ENCODE measurements at regions not wholly inside any gene's neighbourhood (a gene's known extent, or its start where the extent isn't known, plus 50 kb on each side); places are given as distances from the start of the nearest gene placed in this dataset.

DNA sequence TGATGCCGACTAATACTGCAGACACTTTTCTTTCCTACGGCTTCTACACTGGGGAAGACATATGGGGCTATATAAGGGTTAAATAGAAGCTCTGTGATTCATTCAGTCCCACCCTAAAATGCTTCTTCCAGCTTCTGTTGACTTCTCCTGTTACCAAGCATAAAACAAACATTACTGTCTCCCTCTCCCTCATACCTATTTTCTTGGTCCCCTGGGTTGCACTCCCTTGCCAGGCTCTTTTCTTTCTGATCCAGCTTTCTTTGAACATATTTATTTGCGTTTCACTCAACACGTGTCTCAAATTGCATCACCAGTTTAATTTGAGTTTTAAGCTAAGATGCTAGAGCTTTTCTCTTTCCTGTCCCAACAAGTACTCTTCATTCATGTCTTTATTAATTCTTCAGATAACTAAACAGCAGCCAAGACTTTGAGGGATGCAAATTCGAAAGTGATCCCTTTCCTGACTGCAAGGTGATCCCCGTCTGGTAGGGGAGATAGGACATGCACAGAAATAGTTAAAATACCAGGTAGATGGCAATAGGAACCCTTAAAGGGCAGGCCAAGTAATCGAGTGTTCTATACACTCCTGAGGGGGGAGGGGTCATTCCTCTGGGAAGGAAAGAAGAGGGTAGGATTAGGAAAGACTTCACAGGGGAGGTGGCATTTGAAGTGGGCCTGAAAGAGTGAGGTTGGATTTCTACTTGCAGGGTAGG, 198.6 kb upstream of the BCL6 start:
- intact Hi-C loops (cut with micrococcal nuclease) = no loop called here
- no peak for DNase-seq
- ATAC-seq = no peak

DNA sequence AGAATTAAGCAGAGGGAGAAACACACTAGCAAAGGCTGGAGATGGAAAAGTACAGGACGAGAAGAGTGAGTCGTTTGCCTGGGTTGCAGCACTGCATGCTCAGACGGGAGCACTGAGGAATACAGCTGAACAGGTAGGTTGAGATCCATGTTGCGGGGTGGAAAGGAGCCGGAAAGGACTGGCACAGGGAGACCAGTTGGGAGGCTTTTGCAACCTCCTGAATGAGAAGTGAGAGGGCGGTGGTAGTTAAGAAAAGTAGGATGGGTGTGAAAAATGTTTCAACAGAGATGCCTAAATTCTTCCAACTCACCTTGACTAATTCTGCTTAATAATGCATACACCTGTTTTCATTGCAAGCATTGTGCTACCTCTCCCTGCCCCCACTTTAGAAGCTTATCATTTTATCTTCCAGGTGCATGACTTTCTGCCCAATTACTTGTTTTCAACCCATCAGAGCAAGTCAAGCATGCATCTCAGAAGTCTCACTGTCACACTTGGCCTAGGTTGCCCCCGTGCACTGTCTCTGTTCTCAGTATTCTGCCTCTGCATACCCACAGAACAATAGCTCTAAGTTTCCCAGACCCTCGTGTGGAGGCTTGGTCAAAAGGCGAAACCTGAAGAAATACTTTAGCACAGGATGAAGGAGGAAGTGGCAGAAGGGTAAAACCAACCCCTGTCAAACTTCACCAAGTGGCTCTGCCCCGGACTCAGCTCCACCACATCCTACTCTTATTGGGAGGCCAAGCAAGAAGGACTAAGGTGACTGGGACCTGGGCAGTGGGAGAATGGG, 199.3 kb upstream of the BCL6 start:
- intact Hi-C loops (cut with micrococcal nuclease) = no loop called here
- no peak for ATAC-seq
- no peak for DNase-seq

DNA sequence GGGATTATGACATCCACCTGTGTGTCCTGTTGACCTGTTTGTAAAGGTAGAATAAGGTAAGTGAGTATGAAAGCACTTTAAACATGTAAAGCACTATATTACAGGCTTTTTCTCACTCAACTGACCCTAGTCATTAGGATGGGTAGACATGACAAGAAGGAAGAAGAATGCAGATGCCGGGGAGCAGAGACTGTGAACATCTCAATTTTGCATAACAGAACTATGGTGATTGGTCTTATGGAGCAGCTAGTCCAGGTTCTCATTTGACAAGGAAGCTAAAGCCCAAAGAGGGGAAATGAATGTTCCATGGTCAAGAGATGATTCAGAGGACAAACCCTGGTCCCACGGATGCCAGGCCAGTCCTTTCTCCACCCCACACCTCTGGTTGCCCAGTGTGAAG, 200.1 kb upstream of the BCL6 start:
- intact Hi-C loops (cut with micrococcal nuclease) = no loop called here
- no peak for DNase-seq
- no peak for ATAC-seq

DNA sequence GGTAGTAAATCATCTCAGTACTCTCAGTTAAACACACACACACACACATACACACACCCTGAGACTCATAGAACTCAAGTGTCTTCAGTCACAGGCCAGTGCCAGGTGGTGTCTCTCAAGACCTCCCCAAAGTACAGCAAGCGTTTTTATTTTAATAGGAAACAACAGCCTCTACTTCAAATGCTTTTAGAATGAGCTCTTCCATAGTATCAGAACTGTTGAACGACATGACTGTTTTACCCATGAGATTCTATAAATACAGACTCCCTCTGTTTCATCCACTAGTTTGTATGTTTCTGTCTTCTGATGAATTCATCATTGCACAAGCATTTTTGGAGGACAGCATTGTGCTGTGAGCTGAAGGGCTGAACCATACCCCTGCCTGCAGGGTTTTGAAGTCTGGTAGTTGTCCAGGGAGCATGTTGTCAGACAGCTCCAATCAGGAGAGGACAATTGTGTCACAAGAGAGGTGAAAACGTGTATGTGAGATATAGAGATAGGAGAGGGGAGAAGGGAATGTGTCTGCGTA, 201.0 kb upstream of the BCL6 start:
- DNase-seq (no peak), ATAC-seq (peak; percentile 4)
- intact Hi-C loops (cut with micrococcal nuclease) = no loop called here

DNA sequence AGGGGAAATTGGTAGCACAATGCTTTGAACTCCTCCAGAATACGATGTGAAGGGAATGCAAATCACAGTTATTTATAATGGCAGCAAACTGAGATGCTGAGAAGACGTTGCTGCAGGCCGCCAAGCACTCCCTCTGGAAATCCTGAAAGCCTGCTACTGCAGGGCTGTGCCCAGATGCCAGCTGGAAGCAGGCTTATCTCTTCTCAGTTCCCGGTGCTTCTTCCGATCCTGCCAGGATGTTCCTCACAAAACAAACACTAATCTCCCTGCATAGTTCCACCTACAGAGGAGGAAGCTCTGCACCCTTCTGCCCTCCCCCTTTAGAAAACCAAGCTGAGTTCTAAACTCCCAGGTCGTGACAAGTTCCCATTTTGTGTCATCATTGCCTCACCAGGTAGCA, 201.7 kb upstream of the BCL6 start:
- ATAC-seq = peak; percentile 12
- DNase-seq = no peak
- intact Hi-C loops (cut with micrococcal nuclease) = no loop called here

DNA sequence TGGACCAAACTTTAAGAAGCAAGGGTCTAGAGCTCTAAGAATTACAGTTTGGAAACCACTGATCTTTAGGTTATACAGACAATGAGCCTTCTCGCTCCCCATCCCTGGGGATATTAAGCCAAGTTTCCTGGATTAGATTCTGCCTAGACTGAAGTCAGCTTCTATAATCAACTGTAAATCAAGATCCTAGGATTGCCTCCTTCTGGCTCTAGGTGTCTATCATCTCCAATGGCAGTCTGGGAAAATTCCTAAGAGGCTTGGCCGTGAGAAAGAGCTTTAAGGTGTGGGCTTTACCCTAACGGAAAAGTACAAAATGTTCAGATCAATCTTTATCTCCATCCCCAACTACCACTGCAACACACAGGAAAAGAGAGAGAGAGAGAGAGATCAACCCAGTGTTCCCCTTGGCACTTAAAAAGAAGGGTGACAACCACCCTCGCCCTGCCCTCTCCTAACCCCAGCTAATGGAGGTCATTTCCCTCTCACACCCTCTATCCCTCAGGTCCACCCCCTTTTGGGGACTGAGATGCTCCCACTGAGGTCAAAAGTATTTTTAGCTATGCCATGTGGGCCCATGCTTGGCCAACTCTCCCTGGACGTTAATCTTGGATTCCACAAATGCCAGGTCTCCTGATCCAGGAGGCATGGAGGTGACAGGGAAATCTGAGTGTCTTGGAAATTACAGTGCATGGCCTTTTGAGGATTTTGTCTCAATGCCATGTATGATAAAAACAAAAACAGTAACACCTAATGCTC, 202.8 kb upstream of the BCL6 start:
- intact Hi-C loops (cut with micrococcal nuclease) = no loop called here
- ATAC-seq (peak; percentile 88), DNase-seq (peak; percentile 44)

DNA sequence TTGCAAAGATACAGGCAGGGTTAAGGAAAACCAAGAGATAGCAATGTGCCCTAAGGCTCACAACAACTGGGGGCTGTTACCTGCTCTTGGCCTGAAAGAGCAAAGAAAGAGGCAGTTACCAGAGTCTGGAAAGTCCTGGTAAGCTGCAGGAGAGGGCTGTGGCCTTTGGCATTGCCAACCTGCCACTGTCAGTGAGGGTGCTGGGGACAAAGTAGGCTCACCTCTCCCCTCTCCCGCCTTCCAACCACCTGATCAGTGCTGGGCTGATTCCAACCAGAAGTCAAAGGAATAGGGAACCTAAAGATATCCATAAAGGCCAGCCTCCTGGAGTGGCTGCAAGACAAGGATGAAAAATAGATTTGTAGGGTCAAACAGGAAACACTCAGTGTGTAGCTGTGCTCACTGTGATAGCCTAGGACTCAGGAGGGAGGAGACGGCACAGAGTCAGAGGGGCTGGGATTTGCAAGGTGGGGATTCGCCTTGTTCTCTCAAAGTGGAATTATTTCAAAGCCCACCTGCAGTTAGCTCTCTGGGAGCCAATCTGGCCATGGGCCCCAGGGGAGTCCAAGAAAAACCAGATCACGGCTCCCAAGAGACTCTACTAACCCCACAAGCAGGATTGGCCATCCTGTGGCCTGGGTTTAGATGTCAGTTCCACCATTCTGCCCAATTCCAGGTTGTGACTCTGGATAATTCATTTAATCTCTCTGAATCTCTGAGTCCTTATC, 204.0 kb upstream of the BCL6 start:
- peak; percentile 81 for ATAC-seq
- intact Hi-C loops (cut with micrococcal nuclease) = no loop called here

DNA sequence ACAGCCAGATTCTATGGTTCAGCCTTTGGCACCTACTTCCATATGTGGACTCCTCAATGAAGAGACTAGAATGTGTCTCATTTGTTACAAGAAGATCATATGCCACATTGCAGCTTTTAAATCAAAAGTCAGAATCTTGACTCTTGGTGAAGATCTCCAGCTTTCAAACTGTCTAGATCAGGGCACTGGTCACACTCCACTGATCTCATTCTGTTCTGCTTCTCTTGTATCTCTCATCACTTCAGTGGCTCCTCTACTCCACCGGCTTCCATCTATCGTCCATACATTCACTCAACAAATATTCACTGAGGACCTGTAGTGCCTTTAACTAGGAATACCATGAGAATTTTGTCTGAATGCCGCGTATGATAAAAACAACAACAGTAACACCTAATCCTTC, 203.3 kb upstream of the LPP start:
- DNase-seq (no peak), ATAC-seq (no peak)
- intact Hi-C loops (cut with micrococcal nuclease) = no loop called here

More for the DNA sequence above, 204.0 kb upstream of the BCL6 start:
- DNase-seq = peak; percentile 53

DNA sequence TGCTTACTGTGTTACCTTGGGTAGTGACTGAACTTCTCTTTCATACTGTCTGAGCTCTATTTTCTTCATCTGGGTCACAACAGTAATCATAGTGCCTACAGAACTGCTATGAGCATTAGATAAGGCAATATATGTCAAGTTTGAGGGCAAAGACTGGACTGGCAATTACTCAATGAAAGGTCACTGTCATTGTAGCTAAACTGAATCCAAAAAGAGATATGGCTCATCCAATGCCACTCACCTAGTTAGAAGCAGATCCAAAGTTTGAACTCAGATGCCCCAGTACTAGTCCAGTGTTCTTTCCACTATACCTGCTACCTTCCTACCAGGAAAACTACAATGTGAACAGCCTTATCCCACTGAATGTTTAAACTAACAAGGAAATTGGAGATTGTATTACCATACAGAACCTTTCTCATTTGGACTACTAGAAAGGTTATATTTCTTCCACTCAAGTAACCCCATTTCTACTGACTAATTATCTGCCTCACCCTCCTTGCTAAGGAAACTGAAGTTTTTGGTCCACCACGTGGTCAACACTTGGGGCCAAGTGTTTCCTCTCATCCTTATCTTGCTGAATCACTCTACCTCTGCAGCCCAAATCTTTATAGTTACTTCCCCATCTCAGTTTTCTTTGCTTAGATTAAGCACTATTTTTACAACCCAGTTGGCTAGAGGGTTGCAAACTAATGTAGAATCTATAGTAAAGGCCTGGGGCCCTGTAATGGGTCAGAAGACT, 202.3 kb upstream of the LPP start:
- no peak for ATAC-seq
- intact Hi-C loops (cut with micrococcal nuclease) = no loop called here

DNA sequence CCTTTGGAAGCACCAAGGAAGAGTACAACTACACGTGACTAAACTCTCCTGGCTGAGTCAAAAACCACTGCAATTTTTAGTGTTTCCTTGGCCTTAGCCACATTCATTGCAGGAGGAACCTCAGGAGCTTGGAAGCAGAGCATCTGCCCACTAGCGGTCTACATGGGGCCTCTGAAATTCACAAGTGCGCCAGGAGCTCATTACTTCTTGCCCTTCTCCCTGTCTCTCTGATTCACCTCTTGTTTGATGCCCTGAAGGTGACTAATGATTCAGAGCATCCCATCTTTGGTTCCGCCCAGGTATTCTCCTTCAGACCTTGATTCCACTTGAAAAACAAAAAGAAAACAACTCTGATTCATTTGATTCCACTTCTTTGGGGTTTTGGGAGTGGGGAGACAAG, 201.1 kb upstream of the LPP start:
- intact Hi-C loops (cut with micrococcal nuclease) = no loop called here
- ATAC-seq = no peak

More for the DNA sequence above, 202.3 kb upstream of the LPP start:
- no peak for DNase-seq

DNA sequence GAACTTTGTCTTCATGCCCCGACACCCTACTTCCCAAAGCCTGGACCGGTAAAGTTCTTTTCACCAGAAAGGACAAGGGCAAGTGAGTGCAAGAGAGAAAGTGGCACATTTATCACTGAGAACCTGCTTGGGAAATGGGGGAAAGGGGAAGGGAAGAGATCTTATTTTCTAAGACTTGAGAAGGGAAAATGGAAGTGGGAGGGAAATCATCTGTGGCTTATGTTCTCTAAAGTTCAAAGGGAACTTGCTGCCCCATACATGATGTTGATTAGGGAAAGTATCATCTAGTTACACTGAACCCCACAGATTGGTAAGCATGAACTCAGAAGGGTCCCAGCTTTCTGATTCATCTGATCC, 199.5 kb upstream of the LPP start:
- ATAC-seq = no peak
- intact Hi-C loops (cut with micrococcal nuclease) = no loop called here
- no peak for DNase-seq

More for the DNA sequence above, 201.1 kb upstream of the LPP start:
- no peak for DNase-seq

DNA sequence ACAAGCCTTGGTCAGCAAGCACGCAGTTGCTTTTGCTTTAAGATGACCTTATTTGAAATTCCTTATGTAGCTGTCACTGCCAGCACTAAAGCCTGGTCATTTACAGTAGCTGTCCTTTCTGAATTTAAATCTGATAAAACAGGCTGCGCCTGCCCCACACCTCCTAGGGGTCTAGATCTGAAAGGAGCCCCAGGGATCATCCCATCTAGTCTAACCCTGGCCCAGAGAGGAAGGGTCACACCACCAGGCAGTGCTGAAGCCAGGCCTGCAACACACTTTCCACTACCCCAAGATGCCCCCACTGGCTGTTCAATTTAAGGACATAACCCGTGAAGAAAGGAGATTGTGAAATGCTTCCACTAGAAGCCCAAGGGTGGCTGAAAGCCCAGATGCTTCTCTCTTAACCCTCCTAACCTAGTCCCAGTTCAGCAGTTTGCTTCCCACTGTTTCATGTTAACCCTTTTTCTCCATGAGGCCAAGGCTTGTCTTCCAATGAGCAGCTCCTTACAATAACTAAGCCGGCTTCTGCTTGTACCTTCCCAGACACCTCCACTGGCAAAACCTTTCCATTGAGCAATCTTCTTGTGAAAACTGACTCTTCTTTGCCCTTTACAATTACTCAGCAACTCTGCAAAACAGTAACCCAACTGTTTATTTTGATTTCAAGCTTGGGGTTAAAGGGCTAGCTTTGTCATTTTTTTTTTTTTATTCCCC, 198.9 kb upstream of the LPP start:
- intact Hi-C loops (cut with micrococcal nuclease) = no loop called here
- ATAC-seq = peak; percentile 68
- no peak for DNase-seq

DNA sequence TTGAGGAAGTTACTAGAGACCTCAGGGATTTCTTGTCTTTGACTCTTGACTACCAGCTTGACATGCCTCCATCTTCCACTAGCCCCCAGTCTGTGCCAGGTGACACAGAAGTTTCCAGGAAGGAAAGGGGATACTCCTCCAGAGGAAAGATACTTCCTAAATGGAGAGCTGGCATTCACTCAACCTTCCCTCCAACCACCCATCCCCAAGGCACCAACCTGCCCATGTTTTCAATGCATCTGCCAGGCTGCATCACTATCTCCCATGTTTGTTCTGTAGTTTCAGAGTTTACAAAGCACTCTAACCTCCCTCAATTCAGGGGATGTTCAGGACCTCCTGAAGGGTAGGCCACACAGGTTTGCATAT, 198.4 kb upstream of the LPP start:
- DNase-seq = no peak
- intact Hi-C loops (cut with micrococcal nuclease) = no loop called here
- no peak for ATAC-seq

DNA sequence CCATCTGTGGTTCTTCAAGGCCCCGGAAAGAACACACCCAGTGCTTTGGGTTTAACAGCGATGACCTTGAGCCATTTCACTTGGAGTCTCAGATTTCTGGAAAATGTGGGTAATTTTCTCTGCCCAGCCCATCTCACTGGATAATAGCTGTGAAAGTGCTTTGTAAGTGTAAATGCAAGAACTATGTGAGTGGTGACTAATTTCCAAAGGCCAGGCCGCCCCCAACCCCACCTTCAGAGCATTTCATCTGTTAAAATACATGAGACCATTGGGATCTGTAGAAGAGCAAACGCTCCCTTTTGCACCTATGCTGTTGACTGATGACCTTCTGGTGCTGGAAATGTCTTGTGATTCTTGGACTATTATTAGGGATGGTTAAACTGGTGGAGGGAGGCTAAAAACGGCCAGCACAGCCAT, 196.8 kb upstream of the LPP start:
- DNase-seq (no peak), ATAC-seq (peak; percentile 70)
- intact Hi-C loops (cut with micrococcal nuclease) = no loop called here

DNA sequence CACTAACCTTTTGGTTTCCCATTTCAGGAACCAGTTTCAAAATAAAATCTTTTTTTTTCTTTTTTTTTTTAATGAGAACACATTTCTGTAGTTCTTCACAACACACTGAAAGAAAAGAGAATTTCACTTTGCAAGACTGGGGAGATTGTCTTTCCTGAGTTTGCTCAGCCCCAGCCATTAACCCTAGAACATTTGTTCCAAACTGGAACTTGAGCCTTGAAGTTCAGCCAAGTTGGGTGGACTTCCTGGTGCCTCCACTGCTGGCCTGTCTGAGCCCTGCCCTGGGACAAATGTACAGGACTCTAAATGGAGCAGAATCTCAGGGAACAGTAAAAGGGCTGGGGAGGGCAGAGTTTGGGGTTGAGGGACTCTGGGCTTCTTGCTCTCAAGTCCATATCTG, 196.4 kb upstream of the LPP start:
- ATAC-seq = peak; percentile 32
- DNase-seq = no peak
- intact Hi-C loops (cut with micrococcal nuclease) = no loop called here

DNA sequence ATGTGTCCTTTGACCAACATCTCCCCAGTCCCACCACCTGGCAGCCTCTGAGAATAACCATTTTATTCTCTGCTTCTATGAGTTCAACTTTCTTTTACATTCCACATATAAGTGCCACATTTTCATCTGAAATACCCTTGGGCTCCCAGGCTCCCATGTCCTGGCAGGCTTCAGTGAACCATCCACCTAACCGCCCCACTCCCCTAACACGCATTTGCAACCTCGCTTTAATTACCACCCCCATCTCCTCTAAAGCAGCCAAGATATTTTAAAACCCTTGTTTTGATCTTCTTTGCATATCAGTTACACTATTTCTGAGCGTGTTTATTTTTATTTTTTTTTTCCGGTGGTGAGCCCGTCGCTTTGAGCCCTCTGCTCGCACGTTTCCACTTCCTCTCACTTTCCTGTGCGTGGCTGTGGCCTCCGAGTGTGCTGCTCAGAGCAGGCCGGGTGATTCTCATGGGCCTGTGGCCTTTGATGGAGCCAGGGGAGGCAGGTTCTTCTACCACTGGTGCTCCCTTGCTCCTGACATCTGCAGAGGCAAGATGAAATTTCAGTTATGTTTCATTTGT, 195.4 kb upstream of the LPP start:
- no peak for ATAC-seq
- intact Hi-C loops (cut with micrococcal nuclease) = no loop called here
- peak; percentile 44 for DNase-seq

DNA sequence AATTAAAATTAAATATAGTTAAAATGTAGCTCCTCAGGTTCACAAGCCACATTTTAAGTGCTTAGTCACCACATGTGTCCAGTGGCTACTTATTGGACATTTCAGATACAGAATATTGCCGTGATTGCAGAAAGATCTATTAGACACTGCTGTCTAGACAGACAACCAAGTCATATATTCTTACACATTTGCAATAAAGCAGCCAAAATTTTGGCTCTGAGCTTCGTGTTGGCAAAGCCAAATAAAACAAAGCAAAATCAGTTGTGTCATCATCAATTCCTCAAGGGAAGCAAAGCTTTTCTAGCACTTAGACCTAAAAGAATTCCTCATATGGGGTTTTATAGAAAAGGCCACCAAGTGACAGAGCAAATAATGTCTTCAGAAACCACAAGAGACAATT, 193.1 kb upstream of the LPP start:
- no peak for ATAC-seq
- DNase-seq = no peak
- intact Hi-C loops (cut with micrococcal nuclease) = no loop called here

DNA sequence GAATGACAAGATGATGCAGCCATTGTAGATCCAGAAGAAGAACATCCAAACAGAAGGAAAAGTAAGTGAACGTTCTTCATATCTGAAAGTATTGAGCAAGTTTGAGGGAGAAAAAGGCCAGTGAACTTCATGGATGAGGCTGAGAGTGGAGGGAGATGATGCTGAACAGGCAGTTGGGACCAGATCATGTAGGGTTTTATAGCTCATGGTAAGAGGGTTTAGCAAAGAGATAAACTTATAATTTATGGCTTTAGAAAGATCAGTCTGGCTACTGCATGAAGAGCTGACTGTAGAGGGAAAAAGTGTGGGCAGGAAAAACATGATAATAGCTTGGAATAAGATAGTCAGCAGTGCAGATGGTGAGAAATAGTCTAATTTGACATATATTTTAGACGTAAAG, 192.6 kb upstream of the LPP start:
- ATAC-seq = no peak
- intact Hi-C loops (cut with micrococcal nuclease) = no loop called here

More for the DNA sequence above, 192.6 kb upstream of the LPP start:
- no peak for DNase-seq
